Loucy (cell line): ENCODE measurements at regions not wholly inside any gene's neighbourhood (a gene's known extent, or its start where the extent isn't known, plus 50 kb on each side); places are given as distances from the start of the nearest gene placed in this dataset.

Experiments used
- CTCF ChIP-seq: fragments of 200-600 bp; sonication (generic); conservative IDR thresholded peaks from 2 replicates; pipeline ENCODE4 v1.5.1; 2014; ENCODE audit warnings: mild to moderate bottlenecking, antibody characterized with exemption, low read length
- EZH2phosphoT487 ChIP-seq: fragments of 200-600 bp; IDR thresholded peaks from 2 replicates; pipeline ENCODE4 v1.6.1; 2018; ENCODE audit warnings: antibody characterized with exemption, mild to moderate bottlenecking, moderate library complexity, borderline replicate concordance

GRCh38 chr6:82766476-82766875, 299.2 kb downstream of the UBE3D start:
- TF ChIP-seq CTCF: no peak
- no peak for TF ChIP-seq EZH2phosphoT487
